ENCODE measurements at regions not wholly inside any gene's neighbourhood (a gene's known extent, or its start where the extent isn't known, plus 50 kb on each side); places are given as distances from the start of the nearest gene placed in this dataset.

- no peak for TF ChIP-seq EZH2 (IDR thresholded peaks at IDR 0.05; ENCODE audit: low read length, missing control alignments)
- no peak for TF ChIP-seq CTCF (conservative IDR thresholded peaks at IDR 0.05 in 1 of 2, IDR thresholded peaks at IDR 0.05 in 1 of 2; ENCODE audit: low read depth in 1 of 2, low read length in 2 of 2)
Measured at GRCh38 chr7:76129366-76129765, 72.3 kb upstream of the SRRM3 start.

Measured in fibroblast of lung (primary cell).